Endodermal cell (in vitro differentiated cells): ENCODE measurements at regions not wholly inside any gene's neighbourhood (a gene's known extent, or its start where the extent isn't known, plus 50 kb on each side); places are given as distances from the start of the nearest gene placed in this dataset.
"Not testable (repeated sequence)": the region's sequence is repeated elsewhere in the genome, so short reads cannot be mapped to it uniquely, and the experiment has no call there.

ENCODE experiments used
- DNase-seq: peaks from one replicate; pipeline ENCODE4 v3.0.0-alpha.2; 2017
- H3K27ac ChIP-seq: 2 replicates; pipeline ENCODE4 v1.5.1; 2013; ENCODE audit warnings: mild to moderate bottlenecking, low read depth, low read length, moderate library complexity
- H3K27me3 ChIP-seq: 2 replicates; pipeline ENCODE4 v1.6.1; 2013; ENCODE audit warnings: mild to moderate bottlenecking, low read length, moderate library complexity; ENCODE audit not compliant: insufficient read depth, control insufficient read depth, poor library complexity, severe bottlenecking
- H3K36me3 ChIP-seq: 2 replicates; pipeline ENCODE4 v1.7.0; 2013; ENCODE audit warnings: mild to moderate bottlenecking, low read length, moderate library complexity; ENCODE audit not compliant: control insufficient read depth, insufficient read depth
- H3K4me1 ChIP-seq: one replicate; pipeline ENCODE4 v1.7.0; 2013; ENCODE audit warnings: low read length; ENCODE audit not compliant: control insufficient read depth, insufficient read depth
- H3K4me3 ChIP-seq: 2 replicates; pipeline ENCODE4 v1.5.1; 2013; ENCODE audit warnings: mild to moderate bottlenecking, low read length, moderate library complexity
- H3K9ac ChIP-seq: 2 replicates; pipeline ENCODE4 v1.6.1; 2013; ENCODE audit warnings: mild to moderate bottlenecking, low read length, moderate library complexity; ENCODE audit not compliant: poor library complexity, severe bottlenecking; ENCODE audit errors: extremely low read depth
- H3K9me3 ChIP-seq: 2 replicates; pipeline ENCODE4 v1.6.1; 2013; ENCODE audit warnings: mild to moderate bottlenecking, low read length, moderate library complexity; ENCODE audit not compliant: control insufficient read depth
- H3K27ac Mint-ChIP-seq: 2 replicates; pipeline ENCODE4 v1.8.0; 2020; ENCODE audit warnings: mixed read lengths
- H3K27me3 Mint-ChIP-seq: 2 replicates; pipeline ENCODE4 v1.8.0; 2021; ENCODE audit warnings: mild to moderate bottlenecking, mixed read lengths; ENCODE audit not compliant: insufficient read depth
- H3K36me3 Mint-ChIP-seq: 2 replicates; pipeline ENCODE4 v1.8.0; 2020; ENCODE audit warnings: low read depth, mixed read lengths
- H3K4me1 Mint-ChIP-seq: 2 replicates; pipeline ENCODE4 v1.8.0; 2020; ENCODE audit warnings: mixed read lengths
- H3K4me3 Mint-ChIP-seq: 2 replicates; pipeline ENCODE4 v1.8.0; 2020; ENCODE audit warnings: mild to moderate bottlenecking, moderate library complexity, mixed read lengths
- H3K9me3 Mint-ChIP-seq: 2 replicates; pipeline ENCODE4 v1.8.0; 2020; ENCODE audit warnings: mild to moderate bottlenecking, mixed read lengths
- CTCF ChIP-seq: fragments of 200-600 bp; sonication (generic); conservative IDR thresholded peaks from 2 replicates; pipeline ENCODE4 v1.5.0; 2021; ENCODE audit warnings: antibody characterized with exemption, mild to moderate bottlenecking
- WGBS, 2 experiments: methylation state at CpG; one replicate each; pipeline versions ENCODE4 v1.1.5 to v1.1.7; 2013; ENCODE audit warnings: missing lambda C conversion rate in 2 of 2, mixed read lengths in 1 of 2; ENCODE audit not compliant: insufficient coverage in 1 of 2, insufficient read length in 1 of 2; 5-methylcytosine and 5-hydroxymethylcytosine counted together

- DNase-seq = no peak
- TF ChIP-seq CTCF = no peak
These were observed 165.9 kb downstream of the PTBP2 start for GRCh38 chr1:96887501-96887900.

GRCh38 chr1:96901783-96902363 is 180.3 kb downstream of the PTBP2 start:
- no peak for TF ChIP-seq CTCF
- H3K27ac ChIP-seq = no peak overlapping the region
- DNase-seq = peak; percentile 77
- Mint-ChIP-seq H3K27me3 (no peaks in the 10 kb centered on the region), H3K27ac (no peak overlapping the region), H3K9me3 (peaks cover 19% of the 10 kb centered on the region), H3K36me3 (peaks cover 5% of the 10 kb centered on the region), H3K4me3 (no peak overlapping the region), H3K4me1 (peaks cover 5% of the 10 kb centered on the region)
- no peaks in the 10 kb centered on the region for H3K4me1 ChIP-seq
- no peak overlapping the region for H3K9ac ChIP-seq
- 94 to 97% methylated on average over 9 to 10 of the region's 10 CpGs for WGBS, 2 experiments
- peaks cover 33% of the 10 kb centered on the region for H3K9me3 ChIP-seq
- peak overlapping the region; percentile 65 for H3K4me3 ChIP-seq
- no peaks in the 10 kb centered on the region for H3K27me3 ChIP-seq
- no peaks in the 10 kb centered on the region for H3K36me3 ChIP-seq

More at GRCh38 chr1:96887501-96887900, 165.9 kb downstream of the PTBP2 start:
- Mint-ChIP-seq H3K4me1 (no peaks in the 10 kb centered on the region), H3K27ac (no peak overlapping the region), H3K36me3 (no peaks in the 10 kb centered on the region), H3K9me3 (peaks cover 11% of the 10 kb centered on the region), H3K4me3 (no peak overlapping the region), H3K27me3 (no peaks in the 10 kb centered on the region)
- H3K36me3 ChIP-seq = no peaks in the 10 kb centered on the region
- peaks cover 17% of the 10 kb centered on the region for H3K9me3 ChIP-seq
- no peaks in the 10 kb centered on the region for H3K27me3 ChIP-seq
- H3K4me3 ChIP-seq = no peak overlapping the region
- WGBS, 2 experiments = no CpG with 5 or more reads among the region's 1 CpG
- no peak overlapping the region for H3K9ac ChIP-seq
- H3K27ac ChIP-seq = no peak overlapping the region
- H3K4me1 ChIP-seq = no peaks in the 10 kb centered on the region

DNA sequence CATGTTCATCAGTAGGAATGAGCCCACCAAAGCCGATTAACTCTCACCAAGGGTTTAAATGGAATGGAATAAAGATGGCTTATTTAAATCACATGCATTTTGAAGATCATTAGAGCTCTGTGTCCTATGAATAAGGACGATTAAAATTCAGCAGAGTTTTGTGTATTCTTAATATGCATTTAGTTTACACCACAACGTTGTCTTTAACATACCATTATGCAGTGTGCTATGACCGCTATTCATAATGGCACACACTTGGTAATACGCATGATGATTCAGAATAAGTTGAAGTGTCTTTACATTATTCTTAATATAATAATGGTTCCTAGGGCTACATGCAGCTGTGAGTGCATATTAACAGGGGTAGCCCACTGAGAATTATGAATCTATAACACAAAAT is 190.7 kb downstream of the PTBP2 start:
- 93% methylated on average over 3 to 5 of the region's 5 CpGs for WGBS, 2 experiments
- no peaks in the 10 kb centered on the region for H3K36me3 Mint-ChIP-seq
- no peak overlapping the region for H3K9ac ChIP-seq
- H3K27me3 ChIP-seq = no peaks in the 10 kb centered on the region
- no peaks in the 10 kb centered on the region for H3K4me1 ChIP-seq
- H3K27ac ChIP-seq = no peak overlapping the region
- no peak overlapping the region for H3K4me3 ChIP-seq
- no peak for DNase-seq
- no peaks in the 10 kb centered on the region for H3K4me1 Mint-ChIP-seq
- H3K4me3 Mint-ChIP-seq = no peak overlapping the region
- H3K27me3 Mint-ChIP-seq = no peaks in the 10 kb centered on the region
- H3K27ac Mint-ChIP-seq = no peak overlapping the region
- no peaks in the 10 kb centered on the region for H3K9me3 ChIP-seq
- TF ChIP-seq CTCF = no peak
- peaks cover 2% of the 10 kb centered on the region for H3K9me3 Mint-ChIP-seq
- no peaks in the 10 kb centered on the region for H3K36me3 ChIP-seq

GRCh38 chr1:96915701-96916100 is 194.1 kb downstream of the PTBP2 start:
- H3K27me3 Mint-ChIP-seq, H3K9ac ChIP-seq, H3K4me3 Mint-ChIP-seq, H3K4me1 ChIP-seq, H3K27ac Mint-ChIP-seq, H3K36me3 ChIP-seq, DNase-seq, H3K4me1 Mint-ChIP-seq, H3K4me3 ChIP-seq, H3K36me3 Mint-ChIP-seq, H3K27ac ChIP-seq, H3K9me3 Mint-ChIP-seq, H3K27me3 ChIP-seq, H3K9me3 ChIP-seq: not testable (repeated sequence)
- 75 to 89% methylated on average over 3 of the region's 3 CpGs for WGBS, 2 experiments
